GDM1 (cell line): ENCODE measurements at regions not wholly inside any gene's neighbourhood (a gene's known extent, or its start where the extent isn't known, plus 50 kb on each side); places are given as distances from the start of the nearest gene placed in this dataset.
"Not testable (repeated sequence)": the region's sequence is repeated elsewhere in the genome, so short reads cannot be mapped to it uniquely, and the experiment has no call there.

Experiments
- DNase-seq: peaks from one replicate; lab custom pipeline; 2025; lab: John Stamatoyannopoulos, UW

GRCh38 chr12:127145929-127146789 lies 1120.8 kb upstream of the TMEM132C start:
- DNase-seq: no peak

GRCh38 chr12:127146991-127147718 lies 1119.8 kb upstream of the TMEM132C start:
- no peak for DNase-seq

GRCh38 chr12:127147724-127148123 lies 1119.2 kb upstream of the TMEM132C start:
- DNase-seq: no peak

GRCh38 chr12:127148318-127148717 lies 1118.7 kb upstream of the TMEM132C start:
- DNase-seq: no peak

- no peak for DNase-seq
Measured at GRCh38 chr12:127149226-127149964, 1117.6 kb upstream of the TMEM132C start.

- DNase-seq: no peak
Measured at GRCh38 chr12:127150028-127150427, 1116.9 kb upstream of the TMEM132C start.

GRCh38 chr12:127150479-127150878 lies 1116.5 kb upstream of the TMEM132C start:
- no peak for DNase-seq

- DNase-seq: no peak
Measured at GRCh38 chr12:127150956-127151355, 1116.0 kb upstream of the TMEM132C start.

- no peak for DNase-seq
Measured at GRCh38 chr12:127153996-127154395, 1113.0 kb upstream of the TMEM132C start.

GRCh38 chr12:127154830-127155229 lies 1112.1 kb upstream of the TMEM132C start:
- not testable (repeated sequence) for DNase-seq

GRCh38 chr12:127155935-127156619 lies 1110.9 kb upstream of the TMEM132C start:
- DNase-seq: not testable (repeated sequence)

- not testable (repeated sequence) for DNase-seq
Measured at GRCh38 chr12:127157501-127158366, 1109.2 kb upstream of the TMEM132C start.

- DNase-seq: no peak
Measured at GRCh38 chr12:127158385-127159061, 1108.4 kb upstream of the TMEM132C start.

GRCh38 chr12:127161466-127161865 lies 1105.5 kb upstream of the TMEM132C start:
- DNase-seq: no peak

GRCh38 chr12:127162307-127162706 lies 1104.7 kb upstream of the TMEM132C start:
- DNase-seq: no peak

- DNase-seq: no peak
Measured at GRCh38 chr12:127162902-127163301, 1104.1 kb upstream of the TMEM132C start.

GRCh38 chr12:127165567-127166392 lies 1101.2 kb upstream of the TMEM132C start:
- peak; percentile 71 for DNase-seq

GRCh38 chr12:127169321-127170181 lies 1097.4 kb upstream of the TMEM132C start:
- no peak for DNase-seq
